T-cell (primary cell): ENCODE measurements at regions not wholly inside any gene's neighbourhood (a gene's known extent, or its start where the extent isn't known, plus 50 kb on each side); places are given as distances from the start of the nearest gene placed in this dataset.

Experiments
- ATAC-seq, 4 experiments: fragments of 200-7000 bp in 3 of 4; fragments of 150-1000 bp in 1 of 4; cut with Tn5 transposase; replicated peaks in 1 of 4; 1 replicate in 3 of 4; 2 replicates in 1 of 4; pipeline ENCODE4 v1.10.0; 2021; ENCODE audit warnings: moderate library complexity in 3 of 4, mild to moderate bottlenecking in 2 of 4, moderate number of reproducible peaks in 1 of 4
- CTCF ChIA-PET, 2 donors: fragments of 300-600 bp; sonication (Branson Sonifier 250); formaldehyde crosslinking; loops; one replicate each; lab custom pipeline; 2022; ENCODE audit warnings: antibody characterized with exemption in 2 of 2; lab: Charles Lee
- POLR2A ChIA-PET, 2 donors: fragments of 300-600 bp; sonication (Branson Sonifier 250); formaldehyde crosslinking; loops; one replicate each; lab custom pipeline; 2022; ENCODE audit warnings: antibody characterized with exemption in 2 of 2; lab: Charles Lee
- DNase-seq, 35 experiments: peaks; one replicate each; pipeline versions ENCODE4 v3.0.0 to v3.0.0-alpha.2; 2013 to 2023
- H3K27ac ChIP-seq: one replicate; pipeline ENCODE4 v1.5.1; 2013; ENCODE audit warnings: low read length
- H3K27me3 ChIP-seq, 2 experiments: replicated peaks in 1 of 2; 1 replicate in 1 of 2; 2 replicates in 1 of 2; pipeline versions ENCODE4 v1.6.1 to v1.7.0; 2013; ENCODE audit warnings: low read length in 1 of 2, mixed read lengths in 1 of 2; ENCODE audit not compliant: control insufficient read depth in 2 of 2, insufficient read depth in 2 of 2; ENCODE audit errors: extremely low read depth in 1 of 2
- H3K36me3 ChIP-seq, 2 donors: 1 replicate in 1 of 2; 2 replicates in 1 of 2; pipeline versions ENCODE4 v1.6.1 to v1.7.0; 2013; ENCODE audit warnings: low read length in 1 of 2; ENCODE audit not compliant: control insufficient read depth in 2 of 2, insufficient read depth in 1 of 2; ENCODE audit errors: extremely low read depth in 1 of 2
- H3K4me1 ChIP-seq, 2 experiments: 1 replicate in 1 of 2; 2 replicates in 1 of 2; pipeline versions ENCODE4 v1.6.1 to v1.7.0; 2013; ENCODE audit warnings: low read length in 2 of 2, mixed read lengths in 1 of 2; ENCODE audit not compliant: insufficient read depth in 2 of 2, control insufficient read depth in 1 of 2; ENCODE audit errors: extremely low read depth in 1 of 2
- H3K4me3 ChIP-seq, 2 donors: 1 replicate in 1 of 2; 2 replicates in 1 of 2; pipeline versions ENCODE4 v1.5.1 to v1.7.0; 2013; ENCODE audit warnings: mild to moderate bottlenecking in 2 of 2, low read length in 1 of 2, moderate library complexity in 1 of 2; ENCODE audit not compliant: control insufficient read depth in 1 of 2; ENCODE audit errors: extremely low read depth in 1 of 2
- H3K9me3 ChIP-seq: 2 replicates; pipeline ENCODE4 v1.7.0; 2013
- H3K27ac Mint-ChIP-seq, 2 donors: one replicate each; pipeline ENCODE4 v1.8.0; 2020 to 2021; ENCODE audit warnings: mild to moderate bottlenecking in 2 of 2, mixed read lengths in 2 of 2
- H3K27me3 Mint-ChIP-seq, 2 donors: one replicate each; pipeline ENCODE4 v1.8.0; 2021 to 2022; ENCODE audit warnings: mixed read lengths in 2 of 2
- H3K36me3 Mint-ChIP-seq: one replicate; pipeline ENCODE4 v1.8.0; 2021; ENCODE audit warnings: mixed read lengths
- H3K4me1 Mint-ChIP-seq, 3 donors: one replicate each; pipeline ENCODE4 v1.8.0; 2020 to 2022; ENCODE audit warnings: mixed read lengths in 3 of 3, mild to moderate bottlenecking in 1 of 3
- H3K4me3 Mint-ChIP-seq, 3 donors: one replicate each; pipeline ENCODE4 v1.8.0; 2020 to 2022; ENCODE audit warnings: mild to moderate bottlenecking in 3 of 3, mixed read lengths in 3 of 3, moderate library complexity in 3 of 3
- H3K9me3 Mint-ChIP-seq, 3 donors: one replicate each; pipeline ENCODE4 v1.8.0; 2020 to 2022; ENCODE audit warnings: mixed read lengths in 3 of 3
- WGBS: methylation state at CpG from one replicate; pipeline ENCODE4 v1.1.5; 2013; ENCODE audit warnings: missing lambda C conversion rate; ENCODE audit not compliant: insufficient coverage; 5-methylcytosine and 5-hydroxymethylcytosine counted together

GRCh38 chr2:39570614-39571013 lies 95.1 kb upstream of the TMEM178A start:
- Histone ChIP-seq H3K4me3 (no peak overlapping the region), H3K9me3 (no peaks in the 10 kb centered on the region), H3K4me1 (no peaks in the 10 kb centered on the region), H3K27ac (no peak overlapping the region), H3K27me3 (no peaks in the 10 kb centered on the region), H3K36me3 (no peaks in the 10 kb centered on the region)
- ChIA-PET POLR2A (no interaction called here), CTCF (no interaction called here)
- WGBS = no CpG with 5 or more reads among the region's 3 CpGs
- H3K4me3 Mint-ChIP-seq = no peak overlapping the region
- H3K4me1 Mint-ChIP-seq = no peaks in the 10 kb centered on the region
- peaks cover 0 to 2% of the 10 kb centered on the region in 2 donors for H3K27me3 Mint-ChIP-seq
- no peak for DNase-seq
- peaks cover 0 to 2% (median 0%) of the 10 kb centered on the region in 3 donors for H3K9me3 Mint-ChIP-seq
- ATAC-seq = no peak
- H3K36me3 Mint-ChIP-seq = no peaks in the 10 kb centered on the region
- no peak overlapping the region for H3K27ac Mint-ChIP-seq

DNA sequence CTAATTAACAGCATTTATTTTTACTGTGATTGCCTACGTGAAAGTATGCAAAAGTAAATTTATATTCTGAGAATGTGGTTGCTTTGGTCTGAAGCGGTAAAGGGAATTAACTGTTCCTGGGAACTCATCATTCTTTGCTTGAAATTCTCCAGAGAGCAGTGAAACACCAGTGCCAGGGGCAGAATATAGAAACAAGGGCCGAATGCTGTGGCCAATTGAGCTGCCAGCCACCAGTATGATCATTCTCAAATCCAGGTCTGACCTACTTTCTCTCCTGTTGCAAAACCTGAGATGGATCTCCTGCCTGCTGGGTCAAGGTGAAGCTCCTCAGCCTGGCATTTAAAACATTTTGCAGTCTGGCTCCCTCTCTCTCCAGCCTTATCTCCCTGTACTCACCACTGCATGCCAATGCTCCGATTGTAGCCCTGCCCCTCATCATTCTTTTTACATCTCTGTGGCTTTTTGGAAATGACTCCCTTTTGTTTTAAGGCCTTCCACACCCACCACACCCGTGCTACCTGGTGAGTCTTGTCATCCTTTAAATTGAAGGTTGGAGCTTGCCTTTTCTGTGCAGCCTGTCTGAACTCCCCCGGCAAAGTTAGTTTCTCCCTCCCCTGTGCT lies 94.5 kb upstream of the TMEM178A start:
- 78% methylated on average over 2 of the region's 6 CpGs for WGBS
- Mint-ChIP-seq H3K36me3 (no peaks in the 10 kb centered on the region), H3K4me3 (no peak overlapping the region), H3K9me3 (peaks cover 0 to 3% (median under 1%) of the 10 kb centered on the region in 3 donors), H3K27ac (no peak overlapping the region), H3K27me3 (peaks cover 0 to 2% of the 10 kb centered on the region in 2 donors), H3K4me1 (no peaks in the 10 kb centered on the region)
- H3K27ac ChIP-seq = no peak overlapping the region
- H3K9me3 ChIP-seq = no peaks in the 10 kb centered on the region
- ChIA-PET CTCF (no interaction called here), POLR2A (no interaction called here)
- DNase-seq (no peak), ATAC-seq (no peak)
- no peaks in the 10 kb centered on the region for H3K27me3 ChIP-seq
- no peaks in the 10 kb centered on the region for H3K4me1 ChIP-seq
- H3K36me3 ChIP-seq = no peaks in the 10 kb centered on the region
- H3K4me3 ChIP-seq = no peak overlapping the region

GRCh38 chr2:39573276-39573675 lies 92.4 kb upstream of the TMEM178A start:
- no peaks in the 10 kb centered on the region for H3K36me3 ChIP-seq
- H3K4me1 ChIP-seq = no peaks in the 10 kb centered on the region
- peaks cover 5 to 8% (median 5%) of the 10 kb centered on the region in 3 donors for H3K9me3 Mint-ChIP-seq
- H3K9me3 ChIP-seq = no peaks in the 10 kb centered on the region
- no peaks in the 10 kb centered on the region for H3K4me1 Mint-ChIP-seq
- no peak overlapping the region for H3K4me3 ChIP-seq
- no peak overlapping the region for H3K27ac ChIP-seq
- peaks cover 0 to 2% of the 10 kb centered on the region in 2 donors for H3K27me3 Mint-ChIP-seq
- ChIA-PET CTCF (no interaction called here), POLR2A (no interaction called here)
- no CpG with 5 or more reads among the region's 1 CpG for WGBS
- H3K27ac Mint-ChIP-seq = no peak overlapping the region
- no peak for ATAC-seq
- H3K27me3 ChIP-seq = no peaks in the 10 kb centered on the region
- DNase-seq = no peak
- no peak overlapping the region for H3K4me3 Mint-ChIP-seq
- H3K36me3 Mint-ChIP-seq = no peaks in the 10 kb centered on the region

DNA sequence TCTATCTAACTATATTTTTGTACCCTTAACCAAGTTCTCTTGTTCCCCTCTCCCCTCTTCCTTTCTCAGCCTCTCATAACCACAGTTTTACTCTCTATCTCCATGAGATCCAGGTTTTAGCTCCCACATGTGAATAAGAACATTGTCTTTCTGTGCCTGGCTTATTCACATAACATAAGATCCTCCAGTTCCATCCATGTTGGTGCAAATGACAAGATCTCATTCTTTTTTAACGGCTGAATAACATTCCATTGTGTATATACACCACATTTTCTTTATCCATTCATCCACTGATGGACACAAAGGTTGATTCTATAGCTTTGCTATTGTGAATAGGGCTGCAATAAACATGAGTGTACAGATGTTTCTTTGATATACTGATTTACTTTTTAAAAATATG lies 83.9 kb upstream of the TMEM178A start:
- no peaks in the 10 kb centered on the region for H3K4me1 Mint-ChIP-seq
- ATAC-seq (no peak), DNase-seq (no peak)
- H3K9me3 Mint-ChIP-seq = peaks cover 8 to 18% (median 11%) of the 10 kb centered on the region in 3 donors
- WGBS = no CpG with 5 or more reads among the region's 1 CpG
- H3K4me3 Mint-ChIP-seq = no peak overlapping the region
- H3K36me3 Mint-ChIP-seq = no peaks in the 10 kb centered on the region
- H3K27me3 ChIP-seq = peaks cover 0 to 2% of the 10 kb centered on the region in 2 experiments
- H3K4me3 ChIP-seq = no peak overlapping the region
- H3K27ac ChIP-seq = no peak overlapping the region
- ChIA-PET CTCF (no interaction called here), POLR2A (no interaction called here)
- no peaks in the 10 kb centered on the region for H3K36me3 ChIP-seq
- no peaks in the 10 kb centered on the region for H3K9me3 ChIP-seq
- peaks cover 5 to 10% of the 10 kb centered on the region in 2 donors for H3K27me3 Mint-ChIP-seq
- no peak overlapping the region for H3K27ac Mint-ChIP-seq
- no peaks in the 10 kb centered on the region for H3K4me1 ChIP-seq

GRCh38 chr2:39583213-39583612 lies 82.5 kb upstream of the TMEM178A start:
- ChIA-PET CTCF (no interaction called here), POLR2A (no interaction called here)
- no CpG with 5 or more reads among the region's 2 CpGs for WGBS
- Histone ChIP-seq H3K27ac (no peak overlapping the region), H3K4me1 (no peaks in the 10 kb centered on the region), H3K27me3 (peaks cover 0 to 2% of the 10 kb centered on the region in 2 experiments), H3K4me3 (no peak overlapping the region), H3K9me3 (no peaks in the 10 kb centered on the region), H3K36me3 (no peaks in the 10 kb centered on the region)
- Mint-ChIP-seq H3K4me3 (no peak overlapping the region), H3K36me3 (no peaks in the 10 kb centered on the region), H3K9me3 (peaks cover 6 to 15% (median 8%) of the 10 kb centered on the region in 3 donors), H3K27ac (no peak overlapping the region), H3K27me3 (peaks cover 5 to 10% of the 10 kb centered on the region in 2 donors), H3K4me1 (no peaks in the 10 kb centered on the region)
- ATAC-seq = no peak
- no peak for DNase-seq

GRCh38 chr2:39583781-39584180 lies 81.9 kb upstream of the TMEM178A start:
- H3K27ac Mint-ChIP-seq = no peak overlapping the region
- no peak overlapping the region for H3K27ac ChIP-seq
- H3K27me3 Mint-ChIP-seq = peaks cover 5 to 10% of the 10 kb centered on the region in 2 donors
- no peaks in the 10 kb centered on the region for H3K36me3 Mint-ChIP-seq
- WGBS = 80% methylated on average over 4 of the region's 6 CpGs
- no peaks in the 10 kb centered on the region for H3K36me3 ChIP-seq
- ChIA-PET POLR2A (interaction anchor here in 1 of 2 donors (0.6 kb wide), 1 partner anchor 173 kb away, joined by 5 read pairs; no protein-coding TSS in a partner anchor), CTCF (no interaction called here)
- ATAC-seq (no peak), DNase-seq (no peak)
- H3K9me3 Mint-ChIP-seq = peaks cover 6 to 15% (median 8%) of the 10 kb centered on the region in 3 donors
- no peak overlapping the region for H3K4me3 Mint-ChIP-seq
- H3K9me3 ChIP-seq = no peaks in the 10 kb centered on the region
- peaks cover 0 to 2% of the 10 kb centered on the region in 2 experiments for H3K27me3 ChIP-seq
- H3K4me1 Mint-ChIP-seq = no peaks in the 10 kb centered on the region
- H3K4me3 ChIP-seq = no peak overlapping the region
- H3K4me1 ChIP-seq = no peaks in the 10 kb centered on the region
